ENCODE measurements at regions not wholly inside any gene's neighbourhood (a gene's known extent, or its start where the extent isn't known, plus 50 kb on each side); places are given as distances from the start of the nearest gene placed in this dataset.

- TF ChIP-seq, protein P1, sequence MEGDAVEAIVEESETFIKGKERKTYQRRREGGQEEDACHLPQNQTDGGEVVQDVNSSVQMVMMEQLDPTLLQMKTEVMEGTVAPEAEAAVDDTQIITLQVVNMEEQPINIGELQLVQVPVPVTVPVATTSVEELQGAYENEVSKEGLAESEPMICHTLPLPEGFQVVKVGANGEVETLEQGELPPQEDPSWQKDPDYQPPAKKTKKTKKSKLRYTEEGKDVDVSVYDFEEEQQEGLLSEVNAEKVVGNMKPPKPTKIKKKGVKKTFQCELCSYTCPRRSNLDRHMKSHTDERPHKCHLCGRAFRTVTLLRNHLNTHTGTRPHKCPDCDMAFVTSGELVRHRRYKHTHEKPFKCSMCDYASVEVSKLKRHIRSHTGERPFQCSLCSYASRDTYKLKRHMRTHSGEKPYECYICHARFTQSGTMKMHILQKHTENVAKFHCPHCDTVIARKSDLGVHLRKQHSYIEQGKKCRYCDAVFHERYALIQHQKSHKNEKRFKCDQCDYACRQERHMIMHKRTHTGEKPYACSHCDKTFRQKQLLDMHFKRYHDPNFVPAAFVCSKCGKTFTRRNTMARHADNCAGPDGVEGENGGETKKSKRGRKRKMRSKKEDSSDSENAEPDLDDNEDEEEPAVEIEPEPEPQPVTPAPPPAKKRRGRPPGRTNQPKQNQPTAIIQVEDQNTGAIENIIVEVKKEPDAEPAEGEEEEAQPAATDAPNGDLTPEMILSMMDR (IDR thresholded peaks at IDR 0.05) = no peak
- TF ChIP-seq POLR2AphosphoS5 (IDR thresholded peaks at IDR 0.05) (no peak), EP300 (IDR thresholded peaks at IDR 0.05) (no peak)
Observed at GRCh38 chr12:7591531-7591930, 74.2 kb downstream of the APOBEC1 start.
